ENCODE measurements at regions not wholly inside any gene's neighbourhood (a gene's known extent, or its start where the extent isn't known, plus 50 kb on each side); places are given as distances from the start of the nearest gene placed in this dataset.

DNA sequence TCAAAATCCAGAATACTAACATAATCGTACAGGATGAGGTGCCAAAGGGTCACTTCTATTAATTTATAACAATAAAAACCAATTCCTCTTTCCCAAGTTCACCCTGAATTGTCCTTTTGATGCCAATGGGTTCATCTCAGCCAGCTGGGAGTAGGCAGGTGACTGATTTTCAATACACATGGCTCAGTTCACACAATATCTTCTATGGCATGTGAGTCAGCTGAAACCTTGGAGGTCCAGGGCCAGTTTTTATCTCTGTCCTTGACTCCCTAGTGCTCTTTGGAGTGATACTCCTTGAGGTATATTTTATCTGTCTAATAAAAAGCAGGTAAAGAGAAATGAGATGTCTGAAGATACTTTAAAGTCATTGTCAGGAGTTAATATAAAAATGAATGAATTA is 186.6 kb downstream of the SMC2 start:
- TF ChIP-seq FOXK2 (IDR thresholded peaks at IDR 0.05) = no peak
- no peak for TF ChIP-seq HDGF (IDR thresholded peaks at IDR 0.05; ENCODE audit: borderline replicate concordance)
- TF ChIP-seq SUZ12 (IDR thresholded peaks at IDR 0.05) = no peak
- TF ChIP-seq FOXM1 (IDR thresholded peaks at IDR 0.05; ENCODE audit: borderline replicate concordance) = no peak
- no peak for TF ChIP-seq BHLHE40 (IDR thresholded peaks at IDR 0.05; ENCODE audit: borderline replicate concordance)
- TF ChIP-seq SP1 (IDR thresholded peaks at IDR 0.05) = no peak
- TF ChIP-seq, protein P1, sequence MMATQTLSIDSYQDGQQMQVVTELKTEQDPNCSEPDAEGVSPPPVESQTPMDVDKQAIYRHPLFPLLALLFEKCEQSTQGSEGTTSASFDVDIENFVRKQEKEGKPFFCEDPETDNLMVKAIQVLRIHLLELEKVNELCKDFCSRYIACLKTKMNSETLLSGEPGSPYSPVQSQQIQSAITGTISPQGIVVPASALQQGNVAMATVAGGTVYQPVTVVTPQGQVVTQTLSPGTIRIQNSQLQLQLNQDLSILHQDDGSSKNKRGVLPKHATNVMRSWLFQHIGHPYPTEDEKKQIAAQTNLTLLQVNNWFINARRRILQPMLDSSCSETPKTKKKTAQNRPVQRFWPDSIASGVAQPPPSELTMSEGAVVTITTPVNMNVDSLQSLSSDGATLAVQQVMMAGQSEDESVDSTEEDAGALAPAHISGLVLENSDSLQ (IDR thresholded peaks at IDR 0.05) = no peak
- TF ChIP-seq TARDBP (IDR thresholded peaks at IDR 0.05) = no peak
- no peak for TF ChIP-seq ARNT (IDR thresholded peaks at IDR 0.05)
- no peak for TF ChIP-seq CTBP1 (IDR thresholded peaks at IDR 0.05; ENCODE audit: borderline replicate concordance)
- TF ChIP-seq FOXA1 (IDR thresholded peaks at IDR 0.05) = no peak
- TF ChIP-seq L3MBTL2 (conservative IDR thresholded peaks at IDR 0.05) = no peak
- TF ChIP-seq LEF1 (IDR thresholded peaks at IDR 0.05; ENCODE audit: borderline replicate concordance) = no peak
- no peak for TF ChIP-seq NFRKB (IDR thresholded peaks at IDR 0.05)
